ENCODE measurements at regions not wholly inside any gene's neighbourhood (a gene's known extent, or its start where the extent isn't known, plus 50 kb on each side); places are given as distances from the start of the nearest gene placed in this dataset.

DNA sequence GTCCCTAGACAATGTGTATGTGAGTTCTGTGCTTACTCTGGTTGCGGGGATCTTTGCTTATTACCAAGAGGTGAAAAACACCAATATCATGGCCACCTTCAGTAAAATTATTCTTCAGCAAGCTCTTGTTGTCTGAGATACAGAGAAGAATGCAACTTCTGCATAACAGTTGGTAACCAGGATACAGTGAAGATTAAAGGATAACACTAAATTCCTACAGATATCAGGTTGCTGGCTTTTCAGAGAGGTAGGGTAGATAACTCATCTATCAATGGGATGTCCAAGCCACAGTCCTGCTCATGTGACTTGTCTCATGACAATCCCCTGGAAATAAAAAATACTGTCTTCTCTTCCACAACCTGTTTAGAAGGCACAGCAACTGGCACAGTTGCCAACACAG is 308.5 kb downstream of the TNS1 start:
- TF ChIP-seq, protein P1, sequence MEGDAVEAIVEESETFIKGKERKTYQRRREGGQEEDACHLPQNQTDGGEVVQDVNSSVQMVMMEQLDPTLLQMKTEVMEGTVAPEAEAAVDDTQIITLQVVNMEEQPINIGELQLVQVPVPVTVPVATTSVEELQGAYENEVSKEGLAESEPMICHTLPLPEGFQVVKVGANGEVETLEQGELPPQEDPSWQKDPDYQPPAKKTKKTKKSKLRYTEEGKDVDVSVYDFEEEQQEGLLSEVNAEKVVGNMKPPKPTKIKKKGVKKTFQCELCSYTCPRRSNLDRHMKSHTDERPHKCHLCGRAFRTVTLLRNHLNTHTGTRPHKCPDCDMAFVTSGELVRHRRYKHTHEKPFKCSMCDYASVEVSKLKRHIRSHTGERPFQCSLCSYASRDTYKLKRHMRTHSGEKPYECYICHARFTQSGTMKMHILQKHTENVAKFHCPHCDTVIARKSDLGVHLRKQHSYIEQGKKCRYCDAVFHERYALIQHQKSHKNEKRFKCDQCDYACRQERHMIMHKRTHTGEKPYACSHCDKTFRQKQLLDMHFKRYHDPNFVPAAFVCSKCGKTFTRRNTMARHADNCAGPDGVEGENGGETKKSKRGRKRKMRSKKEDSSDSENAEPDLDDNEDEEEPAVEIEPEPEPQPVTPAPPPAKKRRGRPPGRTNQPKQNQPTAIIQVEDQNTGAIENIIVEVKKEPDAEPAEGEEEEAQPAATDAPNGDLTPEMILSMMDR (conservative IDR thresholded peaks at IDR 0.05; ENCODE audit: low read length): no peak
- TF ChIP-seq EZH2phosphoT487 (IDR thresholded peaks at IDR 0.05; ENCODE audit: borderline replicate concordance, low read depth, low read length): no peak
